IMR-90 (cell line): ENCODE measurements at regions not wholly inside any gene's neighbourhood (a gene's known extent, or its start where the extent isn't known, plus 50 kb on each side); places are given as distances from the start of the nearest gene placed in this dataset.

Experiments used
- ATAC-seq: fragments of 200-7000 bp; cut with Tn5 transposase; 2 replicates; pipeline ENCODE4 v1.9.1; 2020; ENCODE audit warnings: low read depth, mild to moderate bottlenecking, moderate library complexity
- BruUV-seq: library from RNA; stranded (reverse); fragments of 400-500 nt; replicated peaks from 2 replicates; lab custom pipeline; 2021; lab: Mats Ljungman, UMichigan
- CTCF ChIA-PET: fragments of 300-600 bp; formaldehyde crosslinking; extraction: SDS; loops from one replicate; lab custom pipeline; 2021; ENCODE audit warnings: antibody characterized with exemption; lab: Yijun Ruan, JAX
- POLR2A ChIA-PET: fragments of 300-600 bp; sonication (Branson Sonifier 250); formaldehyde crosslinking; loops from one replicate; lab custom pipeline; 2022; ENCODE audit warnings: antibody characterized with exemption; ENCODE audit not compliant: unreplicated experiment; lab: Charles Lee
- DNase-seq: peaks from one replicate; pipeline ENCODE4 v3.0.0; 2013
- H2AFZ ChIP-seq: replicated peaks from 2 replicates; pipeline ENCODE3; 2013; ENCODE audit warnings: low read length, mild to moderate bottlenecking; ENCODE audit not compliant: poor library complexity
- H2AK5ac ChIP-seq: 2 replicates; pipeline ENCODE4 v1.6.1; 2013; ENCODE audit warnings: low read depth, low read length, inconsistent platforms
- H2AK9ac ChIP-seq: replicated peaks from 2 replicates; pipeline ENCODE3; 2013; ENCODE audit warnings: mild to moderate bottlenecking, low read depth, low read length, moderate library complexity; ENCODE audit not compliant: poor library complexity
- H2BK120ac ChIP-seq: 2 replicates; pipeline ENCODE4 v1.6.1; 2013; ENCODE audit warnings: low read depth, low read length, inconsistent platforms
- H2BK15ac ChIP-seq: 3 replicates; pipeline ENCODE4 v1.6.1; 2013; ENCODE audit warnings: low read depth, low read length, inconsistent platforms
- H2BK20ac ChIP-seq: 2 replicates; pipeline ENCODE4 v1.6.1; 2013; ENCODE audit warnings: low read depth, mild to moderate bottlenecking, inconsistent platforms, low read length, moderate library complexity
- H2BK5ac ChIP-seq: 2 replicates; pipeline ENCODE4 v1.6.1; 2013; ENCODE audit warnings: mild to moderate bottlenecking, low read depth, low read length, inconsistent platforms; ENCODE audit not compliant: poor library complexity, severe bottlenecking
- H3K14ac ChIP-seq: replicated peaks from 2 replicates; pipeline ENCODE4 v1.6.1; 2013; ENCODE audit warnings: low read depth, low read length, inconsistent platforms
- H3K18ac ChIP-seq: 2 replicates; pipeline ENCODE4 v1.6.1; 2013; ENCODE audit warnings: low read depth, low read length, control low read depth
- H3K23ac ChIP-seq: 2 replicates; pipeline ENCODE4 v1.6.1; 2013; ENCODE audit warnings: low read depth, low read length, inconsistent platforms
- H3K27ac ChIP-seq: 2 replicates; pipeline ENCODE4 v1.5.1; 2013; ENCODE audit warnings: mild to moderate bottlenecking, control low read depth, low read length; ENCODE audit not compliant: insufficient read depth
- H3K27me3 ChIP-seq: 2 replicates; pipeline ENCODE4 v1.6.1; 2013; ENCODE audit warnings: low read length; ENCODE audit not compliant: control insufficient read depth, insufficient read depth
- H3K36me3 ChIP-seq: 2 replicates; pipeline ENCODE4 v1.6.1; 2013; ENCODE audit warnings: low read length, mixed read lengths; ENCODE audit not compliant: control insufficient read depth, insufficient read depth
- H3K4ac ChIP-seq: 2 replicates; pipeline ENCODE4 v1.6.1; 2013; ENCODE audit warnings: low read depth, low read length, inconsistent platforms
- H3K4me1 ChIP-seq: 2 replicates; pipeline ENCODE4 v1.6.1; 2013; ENCODE audit warnings: low read length, mixed read lengths; ENCODE audit not compliant: control insufficient read depth, insufficient read depth
- H3K4me2 ChIP-seq: 2 replicates; pipeline ENCODE4 v1.6.1; 2013; ENCODE audit warnings: low read depth, mild to moderate bottlenecking, control low read depth, low read length, moderate library complexity
- H3K4me3 ChIP-seq: 2 replicates; pipeline ENCODE4 v1.5.1; 2013; ENCODE audit warnings: low read depth, mild to moderate bottlenecking, control low read depth, low read length, moderate library complexity; ENCODE audit not compliant: insufficient read depth
- H3K56ac ChIP-seq: 2 replicates; pipeline ENCODE4 v1.6.1; 2013; ENCODE audit warnings: low read length, inconsistent platforms; ENCODE audit not compliant: insufficient read depth; ENCODE audit errors: extremely low read depth
- H3K79me1 ChIP-seq, 2 experiments: 2 replicates each; pipeline ENCODE4 v1.6.1; 2013; ENCODE audit warnings: low read length in 2 of 2, inconsistent platforms in 1 of 2, low read depth in 1 of 2
- H3K9ac ChIP-seq: 2 replicates; pipeline ENCODE4 v1.6.1; 2013; ENCODE audit warnings: low read depth, low read length, control low read depth
- H3K9me1 ChIP-seq: 2 replicates; pipeline ENCODE4 v1.6.1; 2013; ENCODE audit warnings: low read length, inconsistent platforms; ENCODE audit not compliant: insufficient read depth
- H3K9me3 ChIP-seq: 2 replicates; pipeline ENCODE4 v1.6.1; 2013; ENCODE audit warnings: low read length; ENCODE audit not compliant: control insufficient read depth, insufficient read depth
- H4K20me1 ChIP-seq: 2 replicates; pipeline ENCODE4 v1.6.1; 2013; ENCODE audit warnings: low read length, inconsistent platforms; ENCODE audit not compliant: insufficient read depth
- H4K5ac ChIP-seq: 2 replicates; pipeline ENCODE4 v1.6.1; 2013; ENCODE audit warnings: mild to moderate bottlenecking, low read depth, low read length, control low read depth
- H4K8ac ChIP-seq, 2 experiments: 2 replicates each; pipeline ENCODE4 v1.6.1; 2013; ENCODE audit warnings: low read depth in 2 of 2, low read length in 2 of 2, control low read depth in 1 of 2, inconsistent platforms in 1 of 2
- H4K91ac ChIP-seq: 2 replicates; pipeline ENCODE4 v1.6.1; 2013; ENCODE audit warnings: low read depth, low read length, inconsistent platforms; ENCODE audit not compliant: insufficient read depth
- BHLHE40 ChIP-seq: fragments of 150-350 bp; IDR thresholded peaks from 2 replicates; pipeline ENCODE4 v1.6.1; 2016; ENCODE audit warnings: mild to moderate bottlenecking, low read depth, low read length
- CEBPB ChIP-seq: IDR thresholded peaks from 2 replicates; pipeline ENCODE4 v1.6.1; 2012; ENCODE audit warnings: low read depth, low read length, improper control_type of control experiment
- CHD1 ChIP-seq: IDR thresholded peaks from 2 replicates; pipeline ENCODE4 v1.6.1; 2012; ENCODE audit warnings: low read depth, low read length, improper control_type of control experiment
- FOS ChIP-seq: fragments of 150-350 bp; IDR thresholded peaks from 2 replicates; pipeline ENCODE4 v1.6.1; 2016; ENCODE audit warnings: low read depth, low read length
- MAFK ChIP-seq: IDR thresholded peaks from 2 replicates; pipeline ENCODE4 v1.6.1; 2012; ENCODE audit warnings: low read depth, low read length, improper control_type of control experiment
- MAZ ChIP-seq: IDR thresholded peaks from 2 replicates; pipeline ENCODE4 v1.6.1; 2012; ENCODE audit warnings: low read depth, mild to moderate bottlenecking, low read length, improper control_type of control experiment, moderate library complexity, borderline replicate concordance
- MXI1 ChIP-seq: IDR thresholded peaks from 2 replicates; pipeline ENCODE4 v1.6.1; 2012; ENCODE audit warnings: low read depth, mild to moderate bottlenecking, low read length, moderate library complexity, borderline replicate concordance
- NFE2L2 ChIP-seq: fragments of 150-350 bp; IDR thresholded peaks from 2 replicates; pipeline ENCODE4 v1.6.1; 2016; ENCODE audit warnings: low read depth, mild to moderate bottlenecking, low read length
- POLR2A ChIP-seq: IDR thresholded peaks from 2 replicates; pipeline ENCODE4 v1.6.1; 2012; ENCODE audit warnings: mild to moderate bottlenecking, low read depth, low read length
- RAD21 ChIP-seq: IDR thresholded peaks from 2 replicates; pipeline ENCODE4 v1.6.1; 2012; ENCODE audit warnings: low read length, improper control_type of control experiment
- RCOR1 ChIP-seq: IDR thresholded peaks from 2 replicates; pipeline ENCODE4 v1.6.1; 2012; ENCODE audit warnings: mild to moderate bottlenecking, low read length, improper control_type of control experiment; ENCODE audit not compliant: insufficient replicate concordance
- RFX5 ChIP-seq: IDR thresholded peaks from 2 replicates; pipeline ENCODE4 v1.8.0; 2012; ENCODE audit warnings: low read depth, mild to moderate bottlenecking, low read length, moderate library complexity
- SMC3 ChIP-seq: fragments of 150-350 bp; IDR thresholded peaks from 2 replicates; pipeline ENCODE4 v1.6.1; 2016; ENCODE audit warnings: low read depth, mild to moderate bottlenecking, antibody characterized with exemption, low read length, moderate library complexity
- USF2 ChIP-seq: fragments of 150-350 bp; IDR thresholded peaks from 2 replicates; pipeline ENCODE4 v1.6.1; 2017; ENCODE audit warnings: mild to moderate bottlenecking, antibody characterized with exemption, low read length, low read depth
- WGBS, 2 experiments: methylation state at CpG; one replicate each; pipeline versions ENCODE4 v1.1.5 to v1.1.7; 2013; ENCODE audit warnings: missing lambda C conversion rate in 2 of 2; ENCODE audit not compliant: insufficient read length in 1 of 2; ENCODE audit errors: extremely low coverage in 2 of 2; 5-methylcytosine and 5-hydroxymethylcytosine counted together
- dilution Hi-C: fragments of 300-500 bp; cut with HindIII; formaldehyde crosslinking; loops from one replicate; pipeline ENCODE4 v1.14.3; 2018; ENCODE audit warnings: low sequenced_read_pairs; ENCODE audit not compliant: unreplicated experiment
- in situ Hi-C: fragments of 300-500 bp; cut with MboI; formaldehyde crosslinking; loops from 3 replicates; pipeline ENCODE4 v1.14.3; 2019; ENCODE audit warnings: low sequenced_read_pairs, inconsistent platforms, mixed read lengths
- intact Hi-C: fragments of 100-400 bp; cut with micrococcal nuclease; formaldehyde crosslinking; loops from 2 replicates; pipeline ENCODE4 v1.10.0; 2022
- TF ChIP-seq, protein P1 (sequence below): conservative IDR thresholded peaks from 2 replicates; pipeline ENCODE4 v1.5.1; 2012; ENCODE audit warnings: mild to moderate bottlenecking, low read depth, low read length, improper control_type of control experiment
- TF ChIP-seq, protein P2 (sequence below): fragments of 150-350 bp; IDR thresholded peaks from 2 replicates; pipeline ENCODE4 v1.6.1; 2016; ENCODE audit warnings: low read depth, mild to moderate bottlenecking, low read length, moderate library complexity, borderline replicate concordance

DNA sequence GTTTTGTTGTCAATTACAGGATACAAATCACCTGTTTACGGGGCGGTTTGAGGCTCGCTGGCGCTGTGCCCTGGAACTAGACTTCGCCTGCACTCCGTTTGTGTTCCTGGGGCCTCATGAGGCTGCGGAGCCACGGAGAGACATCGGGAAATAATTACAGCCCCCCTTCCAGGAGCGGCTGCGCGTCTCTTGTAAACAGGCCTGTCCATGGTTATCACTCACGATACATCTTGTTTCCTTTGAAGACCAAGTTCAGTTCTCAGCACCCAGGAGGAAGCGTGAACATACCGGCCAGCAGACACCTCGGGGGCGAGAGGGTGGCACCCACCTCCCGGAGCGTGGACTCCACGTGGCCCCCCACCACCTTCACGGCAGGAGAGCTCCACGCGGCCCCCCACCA is 297.1 kb upstream of the IRX4 start:
- no TSS peak for BruUV-seq
- no peak for ATAC-seq
- in situ Hi-C loops = no loop called here

More for the DNA sequence above, 297.1 kb upstream of the IRX4 start:
- Histone ChIP-seq H3K36me3 (no peaks in the 10 kb centered on the region), H3K9me3 (peaks cover 42% of the 10 kb centered on the region), H3K9me1 (no peaks in the 10 kb centered on the region), H4K91ac (no peak overlapping the region), H3K27me3 (no peaks in the 10 kb centered on the region), H3K56ac (no peak overlapping the region), H3K9ac (no peak overlapping the region), H3K23ac (no peak overlapping the region), H4K5ac (no peak overlapping the region), H2BK5ac (no peak overlapping the region), H3K14ac (no peak overlapping the region), H4K8ac (no peak overlapping the region), H2BK120ac (no peak overlapping the region), H3K4me3 (no peak overlapping the region), H3K79me1 (no peaks in the 10 kb centered on the region), H3K4me2 (no peak overlapping the region), H2AK9ac (no peak overlapping the region), H3K4me1 (no peaks in the 10 kb centered on the region), H2AK5ac (no peak overlapping the region), H2BK20ac (no peak overlapping the region), H3K18ac (no peak overlapping the region), H2BK15ac (no peak overlapping the region), H3K4ac (no peak overlapping the region), H4K20me1 (no peaks in the 10 kb centered on the region), H2AFZ (no peak overlapping the region), H3K27ac (no peak overlapping the region)
- intact Hi-C loops = no loop called here
- DNase-seq = no peak
- TF ChIP-seq MXI1 (no peak), RAD21 (no peak), CHD1 (no peak), BHLHE40 (no peak), RFX5 (no peak), RCOR1 (no peak), MAZ (no peak), FOS (no peak), NFE2L2 (no peak), POLR2A (no peak), USF2 (no peak), CEBPB (no peak), SMC3 (no peak), MAFK (no peak)
- TF ChIP-seq, protein P1, sequence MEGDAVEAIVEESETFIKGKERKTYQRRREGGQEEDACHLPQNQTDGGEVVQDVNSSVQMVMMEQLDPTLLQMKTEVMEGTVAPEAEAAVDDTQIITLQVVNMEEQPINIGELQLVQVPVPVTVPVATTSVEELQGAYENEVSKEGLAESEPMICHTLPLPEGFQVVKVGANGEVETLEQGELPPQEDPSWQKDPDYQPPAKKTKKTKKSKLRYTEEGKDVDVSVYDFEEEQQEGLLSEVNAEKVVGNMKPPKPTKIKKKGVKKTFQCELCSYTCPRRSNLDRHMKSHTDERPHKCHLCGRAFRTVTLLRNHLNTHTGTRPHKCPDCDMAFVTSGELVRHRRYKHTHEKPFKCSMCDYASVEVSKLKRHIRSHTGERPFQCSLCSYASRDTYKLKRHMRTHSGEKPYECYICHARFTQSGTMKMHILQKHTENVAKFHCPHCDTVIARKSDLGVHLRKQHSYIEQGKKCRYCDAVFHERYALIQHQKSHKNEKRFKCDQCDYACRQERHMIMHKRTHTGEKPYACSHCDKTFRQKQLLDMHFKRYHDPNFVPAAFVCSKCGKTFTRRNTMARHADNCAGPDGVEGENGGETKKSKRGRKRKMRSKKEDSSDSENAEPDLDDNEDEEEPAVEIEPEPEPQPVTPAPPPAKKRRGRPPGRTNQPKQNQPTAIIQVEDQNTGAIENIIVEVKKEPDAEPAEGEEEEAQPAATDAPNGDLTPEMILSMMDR = no peak
- TF ChIP-seq, protein P2, sequence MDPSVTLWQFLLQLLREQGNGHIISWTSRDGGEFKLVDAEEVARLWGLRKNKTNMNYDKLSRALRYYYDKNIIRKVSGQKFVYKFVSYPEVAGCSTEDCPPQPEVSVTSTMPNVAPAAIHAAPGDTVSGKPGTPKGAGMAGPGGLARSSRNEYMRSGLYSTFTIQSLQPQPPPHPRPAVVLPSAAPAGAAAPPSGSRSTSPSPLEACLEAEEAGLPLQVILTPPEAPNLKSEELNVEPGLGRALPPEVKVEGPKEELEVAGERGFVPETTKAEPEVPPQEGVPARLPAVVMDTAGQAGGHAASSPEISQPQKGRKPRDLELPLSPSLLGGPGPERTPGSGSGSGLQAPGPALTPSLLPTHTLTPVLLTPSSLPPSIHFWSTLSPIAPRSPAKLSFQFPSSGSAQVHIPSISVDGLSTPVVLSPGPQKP = no peak
- POLR2A ChIA-PET = no interaction called here
- CTCF ChIA-PET = interaction anchor here (0.7 kb wide), 1 partner anchor 58 kb away, joined by 3 read pairs; no protein-coding TSS in a partner anchor
- WGBS, 2 experiments = 23% methylated on average over 6 of the region's 23 CpGs; no CpG with 5 or more reads in 1 of the 2 experiments
- dilution Hi-C loops = no loop called here
